MCF 10A (cell line): ENCODE measurements at regions not wholly inside any gene's neighbourhood (a gene's known extent, or its start where the extent isn't known, plus 50 kb on each side); places are given as distances from the start of the nearest gene placed in this dataset.

Experiments used
- BruUV-seq: library from RNA; stranded (reverse); fragments of 400-500 nt; replicated peaks from 2 replicates; lab custom pipeline; 2021; lab: Mats Ljungman, UMichigan
- CTCF ChIA-PET: fragments of 300-600 bp; sonication (Branson Sonifier 250); formaldehyde crosslinking; extraction: SDS; loops from one replicate; lab custom pipeline; 2021; ENCODE audit warnings: antibody characterized with exemption, inconsistent platforms; lab: Yijun Ruan, JAX
- POLR2A ChIA-PET: fragments of 300-600, 350-650 bp; sonication (Branson Sonifier 250); formaldehyde crosslinking; extraction: SDS; loops from one replicate; lab custom pipeline; 2020; ENCODE audit warnings: antibody characterized with exemption, inconsistent platforms; lab: Yijun Ruan, JAX
- DNase-seq: peaks from one replicate; pipeline ENCODE4 v3.0.0-alpha.2; 2018; ENCODE audit not compliant: unreplicated experiment
- H3K27ac Mint-ChIP-seq: one replicate; pipeline ENCODE4 v1.8.0; 2022; ENCODE audit warnings: mild to moderate bottlenecking, low read depth, mixed read lengths; ENCODE audit not compliant: unreplicated experiment
- H3K27me3 Mint-ChIP-seq: one replicate; pipeline ENCODE4 v1.8.0; 2022; ENCODE audit warnings: mixed read lengths; ENCODE audit not compliant: insufficient read depth, unreplicated experiment
- H3K36me3 Mint-ChIP-seq: one replicate; pipeline ENCODE4 v1.8.0; 2022; ENCODE audit warnings: mild to moderate bottlenecking, moderate library complexity, mixed read lengths; ENCODE audit not compliant: insufficient read depth, unreplicated experiment
- H3K4me1 Mint-ChIP-seq: one replicate; pipeline ENCODE4 v1.8.0; 2022; ENCODE audit warnings: mixed read lengths; ENCODE audit not compliant: insufficient read depth, unreplicated experiment
- H3K4me3 Mint-ChIP-seq: one replicate; pipeline ENCODE4 v1.8.0; 2022; ENCODE audit warnings: mild to moderate bottlenecking, moderate library complexity, mixed read lengths; ENCODE audit not compliant: unreplicated experiment
- H3K9me3 Mint-ChIP-seq: one replicate; pipeline ENCODE4 v1.8.0; 2022; ENCODE audit warnings: mixed read lengths; ENCODE audit not compliant: unreplicated experiment
- CTCF ChIP-seq: fragments of 200-600 bp; IDR thresholded peaks from one replicate; pipeline ENCODE4 v1.8.0; 2022; ENCODE audit warnings: antibody characterized with exemption, mild to moderate bottlenecking; ENCODE audit not compliant: unreplicated experiment
- intact Hi-C: fragments of 100-400 bp; cut with micrococcal nuclease; formaldehyde crosslinking; loops from 2 replicates; pipeline ENCODE4 v1.14.1; 2022

GRCh38 chr5:82523633-82524032, 245.5 kb upstream of the RPS23 start:
- ChIA-PET POLR2A (interaction anchor here (0.6 kb wide), 1 partner anchor 1441 kb away, joined by 3 read pairs; no protein-coding TSS in a partner anchor), CTCF (no interaction called here)
- intact Hi-C loops = no loop called here
- Mint-ChIP-seq H3K9me3 (no peaks in the 10 kb centered on the region), H3K27me3 (no peaks in the 10 kb centered on the region), H3K4me3 (no peak overlapping the region), H3K36me3 (no peaks in the 10 kb centered on the region), H3K27ac (no peak overlapping the region), H3K4me1 (no peaks in the 10 kb centered on the region)
- DNase-seq = no peak
- TF ChIP-seq CTCF = no peak
- no TSS peak for BruUV-seq

- H3K4me1 Mint-ChIP-seq = no peaks in the 10 kb centered on the region
- no peaks in the 10 kb centered on the region for H3K36me3 Mint-ChIP-seq
- intact Hi-C loops = no loop called here
- no peak for DNase-seq
- H3K27ac Mint-ChIP-seq = no peak overlapping the region
- no peak overlapping the region for H3K4me3 Mint-ChIP-seq
- TF ChIP-seq CTCF = no peak
- H3K9me3 Mint-ChIP-seq = no peaks in the 10 kb centered on the region
- POLR2A ChIA-PET = no interaction called here
- H3K27me3 Mint-ChIP-seq = no peaks in the 10 kb centered on the region
- CTCF ChIA-PET = no interaction called here
- no TSS peak for BruUV-seq
Observed at GRCh38 chr5:82522897-82523296, 244.7 kb upstream of the RPS23 start.

- BruUV-seq = no TSS peak
- H3K9me3 Mint-ChIP-seq = no peaks in the 10 kb centered on the region
- intact Hi-C loops = no loop called here
- no peaks in the 10 kb centered on the region for H3K36me3 Mint-ChIP-seq
- no peak overlapping the region for H3K4me3 Mint-ChIP-seq
- H3K27me3 Mint-ChIP-seq = no peaks in the 10 kb centered on the region
- DNase-seq = no peak
- CTCF ChIA-PET = no interaction called here
- no peaks in the 10 kb centered on the region for H3K4me1 Mint-ChIP-seq
- H3K27ac Mint-ChIP-seq = no peak overlapping the region
- TF ChIP-seq CTCF = no peak
- POLR2A ChIA-PET = no interaction called here
Observed at GRCh38 chr5:82521431-82522051, 243.4 kb upstream of the RPS23 start.

- no peaks in the 10 kb centered on the region for H3K36me3 Mint-ChIP-seq
- CTCF ChIA-PET = no interaction called here
- no peaks in the 10 kb centered on the region for H3K4me1 Mint-ChIP-seq
Observed at GRCh38 chr5:82519558-82519957, 241.4 kb upstream of the RPS23 start.

More at GRCh38 chr5:82519558-82519957, 241.4 kb upstream of the RPS23 start:
- POLR2A ChIA-PET = no interaction called here
- H3K9me3 Mint-ChIP-seq = no peaks in the 10 kb centered on the region
- no peaks in the 10 kb centered on the region for H3K27me3 Mint-ChIP-seq
- no peak overlapping the region for H3K4me3 Mint-ChIP-seq
- no peak overlapping the region for H3K27ac Mint-ChIP-seq
- DNase-seq = no peak
- intact Hi-C loops = no loop called here
- BruUV-seq = no TSS peak
- no peak for TF ChIP-seq CTCF
